PFSK-1 (cell line): ENCODE measurements at regions not wholly inside any gene's neighbourhood (a gene's known extent, or its start where the extent isn't known, plus 50 kb on each side); places are given as distances from the start of the nearest gene placed in this dataset.

Experiments
- FOXP2 ChIP-seq: optimal IDR thresholded peaks from 2 replicates; pipeline ENCODE3; 2011; ENCODE audit warnings: borderline replicate concordance, control low read depth, inconsistent platforms; ENCODE audit not compliant: insufficient read depth; ENCODE audit errors: extremely low read length, extremely low read depth
- POLR2AphosphoS5 ChIP-seq: IDR thresholded peaks from 2 replicates; pipeline ENCODE4 v1.6.1; 2012; ENCODE audit warnings: low read depth, mild to moderate bottlenecking, control low read depth, low read length, moderate library complexity
- REST ChIP-seq, 2 experiments: IDR thresholded peaks; 2 replicates each; pipeline versions ENCODE4 v1.6.1 to v1.8.0; 2011 to 2012; ENCODE audit warnings: low read depth in 2 of 2, low read length in 2 of 2, control low read depth in 1 of 2, inconsistent platforms in 1 of 2, mild to moderate bottlenecking in 1 of 2, moderate library complexity in 1 of 2; ENCODE audit not compliant: insufficient read depth in 1 of 2
- SIN3A ChIP-seq: IDR thresholded peaks from 2 replicates; pipeline ENCODE4 v1.6.1; 2012; ENCODE audit warnings: mild to moderate bottlenecking, low read length, moderate library complexity, borderline replicate concordance; ENCODE audit not compliant: insufficient read depth
- TAF1 ChIP-seq: IDR thresholded peaks from 2 replicates; pipeline ENCODE4 v1.6.1; 2012; ENCODE audit warnings: low read length, control low read depth, borderline replicate concordance; ENCODE audit not compliant: insufficient read depth

- TF ChIP-seq TAF1 (peak; percentile 25; the same call in 1 of the 2 replicates), POLR2AphosphoS5 (no peak), REST (IDR thresholded peaks at IDR 0.05; ENCODE audit: insufficient read depth in 1 of 2, low read depth in 2 of 2, low read length in 2 of 2) (no peak)
These were observed 169.7 kb downstream of the C9orf50 start for GRCh38 chr9:129451089-129451656.

GRCh38 chr9:129449066-129449465 lies 171.8 kb downstream of the C9orf50 start:
- TF ChIP-seq SIN3A (no peak), POLR2AphosphoS5 (no peak), FOXP2 (no peak)

GRCh38 chr9:129446828-129447550 lies 173.9 kb downstream of the C9orf50 start:
- 0 out of 2 replicates have a peak, but pooled peaks have one; percentile 28 for TF ChIP-seq TAF1
- peak; percentile 75; the same call in 1 of the 2 replicates for TF ChIP-seq SIN3A
- TF ChIP-seq POLR2AphosphoS5: no peak
- TF ChIP-seq FOXP2: no peak
- TF ChIP-seq REST (IDR thresholded peaks at IDR 0.05; ENCODE audit: insufficient read depth in 1 of 2, low read depth in 2 of 2, low read length in 2 of 2): peak in 1 of 2 experiments; percentile 27; a peak in 1 of 4 replicates

GRCh38 chr9:129445794-129446306 lies 175.1 kb downstream of the C9orf50 start:
- no peak for TF ChIP-seq FOXP2
- TF ChIP-seq TAF1: no peak
- TF ChIP-seq SIN3A: no peak
- no peak for TF ChIP-seq POLR2AphosphoS5
- TF ChIP-seq REST (IDR thresholded peaks at IDR 0.05; ENCODE audit: insufficient read depth in 1 of 2, low read depth in 2 of 2, low read length in 2 of 2): no peak

- TF ChIP-seq SIN3A (no peak), FOXP2 (no peak), REST (IDR thresholded peaks at IDR 0.05; ENCODE audit: insufficient read depth in 1 of 2, low read depth in 2 of 2, low read length in 2 of 2) (no peak), TAF1 (no peak), POLR2AphosphoS5 (no peak)
These were observed 177.9 kb downstream of the C9orf50 start for GRCh38 chr9:129442803-129443511.
